Breast epithelium (tissue), 3 donors: ENCODE measurements at regions not wholly inside any gene's neighbourhood (a gene's known extent, or its start where the extent isn't known, plus 50 kb on each side); places are given as distances from the start of the nearest gene placed in this dataset.

Experiments
- CTCF ChIP-seq, 3 donors: fragments of 450-650 bp; IDR thresholded peaks; one replicate each; pipeline ENCODE4 v1.5.1; 2016 to 2017; ENCODE audit warnings: antibody characterized with exemption in 3 of 3, mild to moderate bottlenecking in 3 of 3, moderate library complexity in 3 of 3
- POLR2AphosphoS5 ChIP-seq, 3 donors: sonication (generic); formaldehyde crosslinking; IDR thresholded peaks; one replicate each; pipeline ENCODE4 v1.6.1; 2017; ENCODE audit warnings: antibody characterized with exemption in 3 of 3

DNA sequence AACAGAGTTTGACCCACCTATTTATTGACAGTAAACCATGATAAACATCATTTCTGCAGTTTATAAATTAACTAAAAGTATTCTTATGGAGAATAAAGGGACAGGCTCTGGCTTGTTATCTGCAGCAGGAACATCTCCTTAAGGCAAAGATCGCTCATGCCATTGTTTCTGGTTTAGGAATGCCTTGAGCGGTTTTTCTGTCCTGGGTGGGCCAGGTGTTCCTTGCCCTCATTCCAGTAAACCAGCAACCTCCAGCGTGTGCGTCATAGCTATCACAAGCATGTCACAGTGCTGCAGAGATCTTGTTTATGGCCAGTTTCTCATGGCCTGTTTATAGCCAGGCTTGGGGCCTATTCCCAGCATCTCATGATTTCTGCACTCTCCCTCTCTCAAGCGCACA lies 521.7 kb downstream of the HINT1 start:
- TF ChIP-seq CTCF (IDR thresholded peaks at IDR 0.05) (no peak), POLR2AphosphoS5 (IDR thresholded peaks at IDR 0.05) (no peak)
